ENCODE measurements at regions not wholly inside any gene's neighbourhood (a gene's known extent, or its start where the extent isn't known, plus 50 kb on each side); places are given as distances from the start of the nearest gene placed in this dataset.

- Histone ChIP-seq H3K27ac (ENCODE audit: extremely low read depth, low read depth, low read length) (no peak overlapping the region), H3K4me1 (ENCODE audit: control insufficient read depth, insufficient read depth, low read length) (no peaks in the 10 kb centered on the region), H3K36me3 (ENCODE audit: control insufficient read depth in 2 of 2, insufficient read depth in 1 of 2, low read length in 2 of 2) (no peaks in the 10 kb centered on the region), H3K9me3 (ENCODE audit: control insufficient read depth, insufficient read depth, low read depth, low read length) (no peaks in the 10 kb centered on the region), H3K4me3 (ENCODE audit: low read depth, low read length) (no peak overlapping the region)
- TF ChIP-seq ZBTB7A (tag by site-specific recombination; IDR thresholded peaks at IDR 0.05; ENCODE audit: low read depth) (no peak), ZBTB10 (tag by site-specific recombination; IDR thresholded peaks at IDR 0.05) (no peak), ZNF23 (tag by site-specific recombination; IDR thresholded peaks at IDR 0.05; ENCODE audit: borderline replicate concordance) (no peak), ZNF747 (tag by site-specific recombination; IDR thresholded peaks at IDR 0.05) (no peak)
- ChIA-PET POLR2A (no interaction called here), CTCF (no interaction called here)
These were observed 116.9 kb upstream of the ADARB2 start for GRCh38 chr10:1854271-1854670.

- ChIA-PET CTCF (no interaction called here), POLR2A (no interaction called here)
- no peaks in the 10 kb centered on the region for H3K9me3 ChIP-seq (ENCODE audit: control insufficient read depth, insufficient read depth, low read depth, low read length)
These were observed 116.5 kb upstream of the ADARB2 start for GRCh38 chr10:1853801-1854200.

GRCh38 chr10:1852841-1853240, 115.5 kb upstream of the ADARB2 start:
- H3K36me3 ChIP-seq (ENCODE audit: control insufficient read depth in 2 of 2, insufficient read depth in 1 of 2, low read length in 2 of 2), result no peaks in the 10 kb centered on the region
- no peaks in the 10 kb centered on the region for H3K9me3 ChIP-seq (ENCODE audit: control insufficient read depth, insufficient read depth, low read depth, low read length)
- CTCF ChIA-PET, result no interaction called here
- H3K27ac ChIP-seq (ENCODE audit: extremely low read depth, low read depth, low read length), result no peak overlapping the region
- no peaks in the 10 kb centered on the region for H3K4me1 ChIP-seq (ENCODE audit: control insufficient read depth, insufficient read depth, low read length)
- H3K4me3 ChIP-seq (ENCODE audit: low read depth, low read length), result no peak overlapping the region
- POLR2A ChIA-PET, result no interaction called here
- no peak for TF ChIP-seq ZNF433 (tag by site-specific recombination; IDR thresholded peaks at IDR 0.05; ENCODE audit: low read depth)
- no peak for TF ChIP-seq ZFP37 (tag by site-specific recombination; IDR thresholded peaks at IDR 0.05)
- no peak for TF ChIP-seq YY1 (tag by site-specific recombination; IDR thresholded peaks at IDR 0.05)
- no peak for TF ChIP-seq ZNF529 (tag by site-specific recombination; IDR thresholded peaks at IDR 0.05; ENCODE audit: insufficient replicate concordance)
- no peak for TF ChIP-seq ZNF777 (tag by site-specific recombination; IDR thresholded peaks at IDR 0.05; ENCODE audit: borderline replicate concordance)
- no peak for TF ChIP-seq ZNF184 (tag by site-specific recombination; IDR thresholded peaks at IDR 0.05)
- TF ChIP-seq ZNF23 (tag by site-specific recombination; IDR thresholded peaks at IDR 0.05; ENCODE audit: borderline replicate concordance), result no peak
- no peak for TF ChIP-seq PRDM1 (tag by site-specific recombination; IDR thresholded peaks at IDR 0.05)
- TF ChIP-seq ZNF768 (tag by site-specific recombination; IDR thresholded peaks at IDR 0.05), result no peak
- no peak for TF ChIP-seq ZNF549 (tag by site-specific recombination; IDR thresholded peaks at IDR 0.05)
- TF ChIP-seq PRDM6 (tag by site-specific recombination; IDR thresholded peaks at IDR 0.05), result no peak

More at GRCh38 chr10:1853801-1854200, 116.5 kb upstream of the ADARB2 start:
- no peak for TF ChIP-seq ZNF16 (tag by site-specific recombination; IDR thresholded peaks at IDR 0.05; ENCODE audit: low read depth)
- no peak for TF ChIP-seq KLF8 (tag by site-specific recombination; IDR thresholded peaks at IDR 0.05)
- no peak for TF ChIP-seq ZNF366 (tag by site-specific recombination; conservative IDR thresholded peaks at IDR 0.05)
- TF ChIP-seq ZNF555 (tag by site-specific recombination; conservative IDR thresholded peaks at IDR 0.05), result no peak
- no peak for TF ChIP-seq SALL2 (tag by site-specific recombination; IDR thresholded peaks at IDR 0.05; ENCODE audit: borderline replicate concordance)
- TF ChIP-seq ZNF146 (tag by site-specific recombination; IDR thresholded peaks at IDR 0.05), result no peak
- TF ChIP-seq ZNF114 (tag by site-specific recombination; IDR thresholded peaks at IDR 0.05), result no peak
- TF ChIP-seq REST (tag by site-specific recombination; IDR thresholded peaks at IDR 0.05), result no peak
- no peak for TF ChIP-seq ZNF670 (tag by site-specific recombination; IDR thresholded peaks at IDR 0.05; ENCODE audit: low read depth)
- TF ChIP-seq ZNF354C (tag by site-specific recombination; IDR thresholded peaks at IDR 0.05; ENCODE audit: borderline replicate concordance, low read depth), result no peak
- no peaks in the 10 kb centered on the region for H3K4me1 ChIP-seq (ENCODE audit: control insufficient read depth, insufficient read depth, low read length)
- H3K27ac ChIP-seq (ENCODE audit: extremely low read depth, low read depth, low read length), result no peak overlapping the region
- no peaks in the 10 kb centered on the region for H3K36me3 ChIP-seq (ENCODE audit: control insufficient read depth in 2 of 2, insufficient read depth in 1 of 2, low read length in 2 of 2)
- no peak overlapping the region for H3K4me3 ChIP-seq (ENCODE audit: low read depth, low read length)
